Ecto neural progenitor cell (in vitro differentiated cells): ENCODE measurements at regions not wholly inside any gene's neighbourhood (a gene's known extent, or its start where the extent isn't known, plus 50 kb on each side); places are given as distances from the start of the nearest gene placed in this dataset.
A peak's percentile ranks its signal among the peaks of the same experiment; 100 is the strongest.

Source experiments
- DNase-seq: peaks from one replicate; pipeline ENCODE4 v3.0.0-alpha.2; 2018; ENCODE audit warnings: low spot score

GRCh38 chr12:30874455-30875321 lies 51.9 kb upstream of the TSPAN11 start:
- DNase-seq: peak; percentile 51

GRCh38 chr12:30870491-30871265 lies 55.9 kb upstream of the TSPAN11 start:
- peak; percentile 37 for DNase-seq

GRCh38 chr12:30867415-30867814 lies 59.1 kb upstream of the TSPAN11 start:
- no peak for DNase-seq

GRCh38 chr12:30866256-30866655 lies 60.3 kb upstream of the TSPAN11 start:
- DNase-seq: peak; percentile 12

- peak; percentile 27 for DNase-seq
Observed at GRCh38 chr12:30863839-30864238, 62.7 kb upstream of the TSPAN11 start.

GRCh38 chr12:30862486-30862885 lies 64.1 kb upstream of the TSPAN11 start:
- DNase-seq: peak; percentile 17

- no peak for DNase-seq
Observed at GRCh38 chr12:30859226-30859625, 67.3 kb upstream of the TSPAN11 start.

GRCh38 chr12:30858471-30858870 lies 68.1 kb upstream of the TSPAN11 start:
- DNase-seq: no peak

GRCh38 chr12:30853561-30854133 lies 72.9 kb upstream of the TSPAN11 start:
- DNase-seq: no peak

GRCh38 chr12:30850684-30851083 lies 75.9 kb upstream of the TSPAN11 start:
- DNase-seq: no peak

GRCh38 chr12:30847259-30847658 lies 79.3 kb upstream of the TSPAN11 start:
- DNase-seq: no peak

GRCh38 chr12:30846776-30847175 lies 79.8 kb upstream of the TSPAN11 start:
- DNase-seq: no peak

- no peak for DNase-seq
Observed at GRCh38 chr12:30845676-30846075, 80.9 kb upstream of the TSPAN11 start.

GRCh38 chr12:30843211-30843610 lies 83.3 kb upstream of the TSPAN11 start:
- no peak for DNase-seq

GRCh38 chr12:30840715-30841114 lies 85.8 kb upstream of the TSPAN11 start:
- no peak for DNase-seq

GRCh38 chr12:30839643-30840220 lies 85.0 kb upstream of the CAPRIN2 start:
- DNase-seq: no peak

GRCh38 chr12:30837595-30837994 lies 82.8 kb upstream of the CAPRIN2 start:
- no peak for DNase-seq

- no peak for DNase-seq
Observed at GRCh38 chr12:30836656-30837445, 82.1 kb upstream of the CAPRIN2 start.

- DNase-seq: peak; percentile 11
Observed at GRCh38 chr12:30835216-30835615, 80.5 kb upstream of the CAPRIN2 start.

GRCh38 chr12:30830751-30831150 lies 76.0 kb upstream of the CAPRIN2 start:
- no peak for DNase-seq

- DNase-seq: no peak
Observed at GRCh38 chr12:30829876-30830275, 75.1 kb upstream of the CAPRIN2 start.

- DNase-seq: no peak
Observed at GRCh38 chr12:30828686-30829085, 73.9 kb upstream of the CAPRIN2 start.
